Spleen (tissue), 7 donors: ENCODE measurements at regions not wholly inside any gene's neighbourhood (a gene's known extent, or its start where the extent isn't known, plus 50 kb on each side); places are given as distances from the start of the nearest gene placed in this dataset.

ENCODE experiments used
- POLR2AphosphoS5 ChIP-seq, 3 donors: sonication (generic); formaldehyde crosslinking; IDR thresholded peaks; one replicate each; pipeline ENCODE4 v1.5.1; 2017; ENCODE audit warnings: antibody characterized with exemption in 3 of 3
- TF ChIP-seq, protein P1 (sequence below), 11 experiments: fragments of 200-600 bp in 7 of 11; fragments of 450-650 bp in 4 of 11; sonication (generic) in 4 of 11; IDR thresholded peaks in 8 of 11; conservative IDR thresholded peaks in 3 of 11; 1 replicate in 7 of 11; 2 replicates in 4 of 11; pipeline versions ENCODE4 v1.4.0 to v1.8.0; 2016 to 2021; ENCODE audit warnings: antibody characterized with exemption in 11 of 11, inconsistent platforms in 4 of 11, mild to moderate bottlenecking in 1 of 11
- donor health status: DM: no; HTN: no; CAD: no; lungs with moderate emphysema.
- donor health status: DM: no; HTN: no; CAD: no.
- donor health status: DM: no; HTN: no; CAD: no.

DNA sequence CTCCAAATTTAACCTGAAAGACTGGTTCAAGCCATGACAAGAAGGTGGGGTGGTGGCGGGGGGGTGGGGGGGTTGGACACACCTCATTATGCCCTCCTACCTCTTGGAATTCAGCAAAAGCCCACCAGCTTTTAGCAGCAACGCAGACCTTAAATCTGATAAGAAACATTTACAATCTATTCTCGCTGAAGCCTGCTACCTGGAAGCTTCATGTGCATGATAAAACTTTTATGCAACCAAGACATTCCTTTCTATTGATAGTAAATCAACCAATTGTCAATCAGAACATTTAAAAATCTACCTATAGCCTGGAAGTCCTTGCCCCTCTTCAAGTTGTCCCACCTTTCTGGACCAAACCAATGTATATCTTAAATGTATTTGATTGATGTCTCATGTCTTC, 113.6 kb upstream of the FAM98A start:
- TF ChIP-seq, protein P1, sequence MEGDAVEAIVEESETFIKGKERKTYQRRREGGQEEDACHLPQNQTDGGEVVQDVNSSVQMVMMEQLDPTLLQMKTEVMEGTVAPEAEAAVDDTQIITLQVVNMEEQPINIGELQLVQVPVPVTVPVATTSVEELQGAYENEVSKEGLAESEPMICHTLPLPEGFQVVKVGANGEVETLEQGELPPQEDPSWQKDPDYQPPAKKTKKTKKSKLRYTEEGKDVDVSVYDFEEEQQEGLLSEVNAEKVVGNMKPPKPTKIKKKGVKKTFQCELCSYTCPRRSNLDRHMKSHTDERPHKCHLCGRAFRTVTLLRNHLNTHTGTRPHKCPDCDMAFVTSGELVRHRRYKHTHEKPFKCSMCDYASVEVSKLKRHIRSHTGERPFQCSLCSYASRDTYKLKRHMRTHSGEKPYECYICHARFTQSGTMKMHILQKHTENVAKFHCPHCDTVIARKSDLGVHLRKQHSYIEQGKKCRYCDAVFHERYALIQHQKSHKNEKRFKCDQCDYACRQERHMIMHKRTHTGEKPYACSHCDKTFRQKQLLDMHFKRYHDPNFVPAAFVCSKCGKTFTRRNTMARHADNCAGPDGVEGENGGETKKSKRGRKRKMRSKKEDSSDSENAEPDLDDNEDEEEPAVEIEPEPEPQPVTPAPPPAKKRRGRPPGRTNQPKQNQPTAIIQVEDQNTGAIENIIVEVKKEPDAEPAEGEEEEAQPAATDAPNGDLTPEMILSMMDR (IDR thresholded peaks at IDR 0.05 in 8 of 11, conservative IDR thresholded peaks at IDR 0.05 in 3 of 11): no peak
- TF ChIP-seq POLR2AphosphoS5 (IDR thresholded peaks at IDR 0.05): no peak
